IMR-90 (cell line): ENCODE measurements at regions not wholly inside any gene's neighbourhood (a gene's known extent, or its start where the extent isn't known, plus 50 kb on each side); places are given as distances from the start of the nearest gene placed in this dataset.

ENCODE experiments used
- ATAC-seq: fragments of 200-7000 bp; cut with Tn5 transposase; 2 replicates; pipeline ENCODE4 v1.9.1; 2020; ENCODE audit warnings: low read depth, mild to moderate bottlenecking, moderate library complexity
- BruUV-seq: library from RNA; stranded (reverse); fragments of 400-500 nt; replicated peaks from 2 replicates; lab custom pipeline; 2021; lab: Mats Ljungman, UMichigan
- CTCF ChIA-PET: fragments of 300-600 bp; formaldehyde crosslinking; extraction: SDS; loops from one replicate; lab custom pipeline; 2021; ENCODE audit warnings: antibody characterized with exemption; lab: Yijun Ruan, JAX
- POLR2A ChIA-PET: fragments of 300-600 bp; sonication (Branson Sonifier 250); formaldehyde crosslinking; loops from one replicate; lab custom pipeline; 2022; ENCODE audit warnings: antibody characterized with exemption; ENCODE audit not compliant: unreplicated experiment; lab: Charles Lee
- DNase-seq: peaks from one replicate; pipeline ENCODE4 v3.0.0; 2013
- H2AFZ ChIP-seq: replicated peaks from 2 replicates; pipeline ENCODE3; 2013; ENCODE audit warnings: low read length, mild to moderate bottlenecking; ENCODE audit not compliant: poor library complexity
- H2AK5ac ChIP-seq: 2 replicates; pipeline ENCODE4 v1.6.1; 2013; ENCODE audit warnings: low read depth, low read length, inconsistent platforms
- H2AK9ac ChIP-seq: replicated peaks from 2 replicates; pipeline ENCODE3; 2013; ENCODE audit warnings: mild to moderate bottlenecking, low read depth, low read length, moderate library complexity; ENCODE audit not compliant: poor library complexity
- H2BK120ac ChIP-seq: 2 replicates; pipeline ENCODE4 v1.6.1; 2013; ENCODE audit warnings: low read depth, low read length, inconsistent platforms
- H2BK15ac ChIP-seq: 3 replicates; pipeline ENCODE4 v1.6.1; 2013; ENCODE audit warnings: low read depth, low read length, inconsistent platforms
- H2BK20ac ChIP-seq: 2 replicates; pipeline ENCODE4 v1.6.1; 2013; ENCODE audit warnings: low read depth, mild to moderate bottlenecking, inconsistent platforms, low read length, moderate library complexity
- H2BK5ac ChIP-seq: 2 replicates; pipeline ENCODE4 v1.6.1; 2013; ENCODE audit warnings: mild to moderate bottlenecking, low read depth, low read length, inconsistent platforms; ENCODE audit not compliant: poor library complexity, severe bottlenecking
- H3K14ac ChIP-seq: replicated peaks from 2 replicates; pipeline ENCODE4 v1.6.1; 2013; ENCODE audit warnings: low read depth, low read length, inconsistent platforms
- H3K18ac ChIP-seq: 2 replicates; pipeline ENCODE4 v1.6.1; 2013; ENCODE audit warnings: low read depth, low read length, control low read depth
- H3K23ac ChIP-seq: 2 replicates; pipeline ENCODE4 v1.6.1; 2013; ENCODE audit warnings: low read depth, low read length, inconsistent platforms
- H3K27ac ChIP-seq: 2 replicates; pipeline ENCODE4 v1.5.1; 2013; ENCODE audit warnings: mild to moderate bottlenecking, control low read depth, low read length; ENCODE audit not compliant: insufficient read depth
- H3K27me3 ChIP-seq: 2 replicates; pipeline ENCODE4 v1.6.1; 2013; ENCODE audit warnings: low read length; ENCODE audit not compliant: control insufficient read depth, insufficient read depth
- H3K36me3 ChIP-seq: 2 replicates; pipeline ENCODE4 v1.6.1; 2013; ENCODE audit warnings: low read length, mixed read lengths; ENCODE audit not compliant: control insufficient read depth, insufficient read depth
- H3K4ac ChIP-seq: 2 replicates; pipeline ENCODE4 v1.6.1; 2013; ENCODE audit warnings: low read depth, low read length, inconsistent platforms
- H3K4me1 ChIP-seq: 2 replicates; pipeline ENCODE4 v1.6.1; 2013; ENCODE audit warnings: low read length, mixed read lengths; ENCODE audit not compliant: control insufficient read depth, insufficient read depth
- H3K4me2 ChIP-seq: 2 replicates; pipeline ENCODE4 v1.6.1; 2013; ENCODE audit warnings: low read depth, mild to moderate bottlenecking, control low read depth, low read length, moderate library complexity
- H3K4me3 ChIP-seq: 2 replicates; pipeline ENCODE4 v1.5.1; 2013; ENCODE audit warnings: low read depth, mild to moderate bottlenecking, control low read depth, low read length, moderate library complexity; ENCODE audit not compliant: insufficient read depth
- H3K56ac ChIP-seq: 2 replicates; pipeline ENCODE4 v1.6.1; 2013; ENCODE audit warnings: low read length, inconsistent platforms; ENCODE audit not compliant: insufficient read depth; ENCODE audit errors: extremely low read depth
- H3K79me1 ChIP-seq, 2 experiments: 2 replicates each; pipeline ENCODE4 v1.6.1; 2013; ENCODE audit warnings: low read length in 2 of 2, inconsistent platforms in 1 of 2, low read depth in 1 of 2
- H3K9ac ChIP-seq: 2 replicates; pipeline ENCODE4 v1.6.1; 2013; ENCODE audit warnings: low read depth, low read length, control low read depth
- H3K9me1 ChIP-seq: 2 replicates; pipeline ENCODE4 v1.6.1; 2013; ENCODE audit warnings: low read length, inconsistent platforms; ENCODE audit not compliant: insufficient read depth
- H3K9me3 ChIP-seq: 2 replicates; pipeline ENCODE4 v1.6.1; 2013; ENCODE audit warnings: low read length; ENCODE audit not compliant: control insufficient read depth, insufficient read depth
- H4K20me1 ChIP-seq: 2 replicates; pipeline ENCODE4 v1.6.1; 2013; ENCODE audit warnings: low read length, inconsistent platforms; ENCODE audit not compliant: insufficient read depth
- H4K5ac ChIP-seq: 2 replicates; pipeline ENCODE4 v1.6.1; 2013; ENCODE audit warnings: mild to moderate bottlenecking, low read depth, low read length, control low read depth
- H4K8ac ChIP-seq, 2 experiments: 2 replicates each; pipeline ENCODE4 v1.6.1; 2013; ENCODE audit warnings: low read depth in 2 of 2, low read length in 2 of 2, control low read depth in 1 of 2, inconsistent platforms in 1 of 2
- H4K91ac ChIP-seq: 2 replicates; pipeline ENCODE4 v1.6.1; 2013; ENCODE audit warnings: low read depth, low read length, inconsistent platforms; ENCODE audit not compliant: insufficient read depth
- BHLHE40 ChIP-seq: fragments of 150-350 bp; IDR thresholded peaks from 2 replicates; pipeline ENCODE4 v1.6.1; 2016; ENCODE audit warnings: mild to moderate bottlenecking, low read depth, low read length
- CEBPB ChIP-seq: IDR thresholded peaks from 2 replicates; pipeline ENCODE4 v1.6.1; 2012; ENCODE audit warnings: low read depth, low read length, improper control_type of control experiment
- CHD1 ChIP-seq: IDR thresholded peaks from 2 replicates; pipeline ENCODE4 v1.6.1; 2012; ENCODE audit warnings: low read depth, low read length, improper control_type of control experiment
- ELK1 ChIP-seq: fragments of 150-350 bp; IDR thresholded peaks from 2 replicates; pipeline ENCODE4 v1.6.1; 2016; ENCODE audit warnings: low read depth, mild to moderate bottlenecking, low read length, moderate library complexity, borderline replicate concordance
- FOS ChIP-seq: fragments of 150-350 bp; IDR thresholded peaks from 2 replicates; pipeline ENCODE4 v1.6.1; 2016; ENCODE audit warnings: low read depth, low read length
- MAFK ChIP-seq: IDR thresholded peaks from 2 replicates; pipeline ENCODE4 v1.6.1; 2012; ENCODE audit warnings: low read depth, low read length, improper control_type of control experiment
- MAZ ChIP-seq: IDR thresholded peaks from 2 replicates; pipeline ENCODE4 v1.6.1; 2012; ENCODE audit warnings: low read depth, mild to moderate bottlenecking, low read length, improper control_type of control experiment, moderate library complexity, borderline replicate concordance
- MXI1 ChIP-seq: IDR thresholded peaks from 2 replicates; pipeline ENCODE4 v1.6.1; 2012; ENCODE audit warnings: low read depth, mild to moderate bottlenecking, low read length, moderate library complexity, borderline replicate concordance
- POLR2A ChIP-seq: IDR thresholded peaks from 2 replicates; pipeline ENCODE4 v1.6.1; 2012; ENCODE audit warnings: mild to moderate bottlenecking, low read depth, low read length
- RAD21 ChIP-seq: IDR thresholded peaks from 2 replicates; pipeline ENCODE4 v1.6.1; 2012; ENCODE audit warnings: low read length, improper control_type of control experiment
- RCOR1 ChIP-seq: IDR thresholded peaks from 2 replicates; pipeline ENCODE4 v1.6.1; 2012; ENCODE audit warnings: mild to moderate bottlenecking, low read length, improper control_type of control experiment; ENCODE audit not compliant: insufficient replicate concordance
- RFX5 ChIP-seq: IDR thresholded peaks from 2 replicates; pipeline ENCODE4 v1.8.0; 2012; ENCODE audit warnings: low read depth, mild to moderate bottlenecking, low read length, moderate library complexity
- SMC3 ChIP-seq: fragments of 150-350 bp; IDR thresholded peaks from 2 replicates; pipeline ENCODE4 v1.6.1; 2016; ENCODE audit warnings: low read depth, mild to moderate bottlenecking, antibody characterized with exemption, low read length, moderate library complexity
- WGBS, 2 experiments: methylation state at CpG; one replicate each; pipeline versions ENCODE4 v1.1.5 to v1.1.7; 2013; ENCODE audit warnings: missing lambda C conversion rate in 2 of 2; ENCODE audit not compliant: insufficient read length in 1 of 2; ENCODE audit errors: extremely low coverage in 2 of 2; 5-methylcytosine and 5-hydroxymethylcytosine counted together
- dilution Hi-C: fragments of 300-500 bp; cut with HindIII; formaldehyde crosslinking; loops from one replicate; pipeline ENCODE4 v1.14.3; 2018; ENCODE audit warnings: low sequenced_read_pairs; ENCODE audit not compliant: unreplicated experiment
- in situ Hi-C: fragments of 300-500 bp; cut with MboI; formaldehyde crosslinking; loops from 3 replicates; pipeline ENCODE4 v1.14.3; 2019; ENCODE audit warnings: low sequenced_read_pairs, inconsistent platforms, mixed read lengths
- intact Hi-C: fragments of 100-400 bp; cut with micrococcal nuclease; formaldehyde crosslinking; loops from 2 replicates; pipeline ENCODE4 v1.10.0; 2022
- TF ChIP-seq, protein P1 (sequence below): fragments of 150-350 bp; IDR thresholded peaks from 2 replicates; pipeline ENCODE4 v1.6.1; 2017; ENCODE audit warnings: mild to moderate bottlenecking, antibody characterized with exemption, low read length, low read depth
- TF ChIP-seq, protein P2 (sequence below): conservative IDR thresholded peaks from 2 replicates; pipeline ENCODE4 v1.5.1; 2012; ENCODE audit warnings: mild to moderate bottlenecking, low read depth, low read length, improper control_type of control experiment

- no peaks in the 10 kb centered on the region for H4K20me1 ChIP-seq
- H2BK15ac ChIP-seq: no peak overlapping the region
- H3K36me3 ChIP-seq: no peaks in the 10 kb centered on the region
- H2AK9ac ChIP-seq: no peak overlapping the region
- no peak overlapping the region for H4K91ac ChIP-seq
- intact Hi-C loops (no loop called here), dilution Hi-C loops (no loop called here), in situ Hi-C loops (no loop called here)
- CTCF ChIA-PET: no interaction called here
- no peaks in the 10 kb centered on the region for H3K4me1 ChIP-seq
- H4K8ac ChIP-seq: no peak overlapping the region
- DNase-seq (no peak), ATAC-seq (no peak)
- H3K56ac ChIP-seq: no peak overlapping the region
- H4K5ac ChIP-seq: no peak overlapping the region
- H2BK120ac ChIP-seq: no peak overlapping the region
- H3K4ac ChIP-seq: no peak overlapping the region
- no peak overlapping the region for H3K9ac ChIP-seq
- POLR2A ChIA-PET: no interaction called here
- no peaks in the 10 kb centered on the region; the same call in 1 of the 2 replicates for H3K9me3 ChIP-seq
- H3K4me2 ChIP-seq: no peak overlapping the region
- H3K23ac ChIP-seq: no peak overlapping the region
- no peak overlapping the region for H2BK5ac ChIP-seq
- H3K79me1 ChIP-seq: no peaks in the 10 kb centered on the region
- H3K9me1 ChIP-seq: no peaks in the 10 kb centered on the region
- no peak overlapping the region for H3K18ac ChIP-seq
- BruUV-seq: no TSS peak
- TF ChIP-seq MAZ (no peak), BHLHE40 (no peak), RCOR1 (no peak), MXI1 (no peak), SMC3 (no peak), POLR2A (no peak), CEBPB (no peak), CHD1 (no peak), ELK1 (no peak), MAFK (no peak), RAD21 (no peak), FOS (no peak), RFX5 (no peak)
- TF ChIP-seq, protein P1, sequence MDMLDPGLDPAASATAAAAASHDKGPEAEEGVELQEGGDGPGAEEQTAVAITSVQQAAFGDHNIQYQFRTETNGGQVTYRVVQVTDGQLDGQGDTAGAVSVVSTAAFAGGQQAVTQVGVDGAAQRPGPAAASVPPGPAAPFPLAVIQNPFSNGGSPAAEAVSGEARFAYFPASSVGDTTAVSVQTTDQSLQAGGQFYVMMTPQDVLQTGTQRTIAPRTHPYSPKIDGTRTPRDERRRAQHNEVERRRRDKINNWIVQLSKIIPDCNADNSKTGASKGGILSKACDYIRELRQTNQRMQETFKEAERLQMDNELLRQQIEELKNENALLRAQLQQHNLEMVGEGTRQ: no peak
- TF ChIP-seq, protein P2, sequence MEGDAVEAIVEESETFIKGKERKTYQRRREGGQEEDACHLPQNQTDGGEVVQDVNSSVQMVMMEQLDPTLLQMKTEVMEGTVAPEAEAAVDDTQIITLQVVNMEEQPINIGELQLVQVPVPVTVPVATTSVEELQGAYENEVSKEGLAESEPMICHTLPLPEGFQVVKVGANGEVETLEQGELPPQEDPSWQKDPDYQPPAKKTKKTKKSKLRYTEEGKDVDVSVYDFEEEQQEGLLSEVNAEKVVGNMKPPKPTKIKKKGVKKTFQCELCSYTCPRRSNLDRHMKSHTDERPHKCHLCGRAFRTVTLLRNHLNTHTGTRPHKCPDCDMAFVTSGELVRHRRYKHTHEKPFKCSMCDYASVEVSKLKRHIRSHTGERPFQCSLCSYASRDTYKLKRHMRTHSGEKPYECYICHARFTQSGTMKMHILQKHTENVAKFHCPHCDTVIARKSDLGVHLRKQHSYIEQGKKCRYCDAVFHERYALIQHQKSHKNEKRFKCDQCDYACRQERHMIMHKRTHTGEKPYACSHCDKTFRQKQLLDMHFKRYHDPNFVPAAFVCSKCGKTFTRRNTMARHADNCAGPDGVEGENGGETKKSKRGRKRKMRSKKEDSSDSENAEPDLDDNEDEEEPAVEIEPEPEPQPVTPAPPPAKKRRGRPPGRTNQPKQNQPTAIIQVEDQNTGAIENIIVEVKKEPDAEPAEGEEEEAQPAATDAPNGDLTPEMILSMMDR: no peak
- no peak overlapping the region for H2AFZ ChIP-seq
- no peaks in the 10 kb centered on the region for H3K27me3 ChIP-seq
- no peak overlapping the region for H3K27ac ChIP-seq
- H3K14ac ChIP-seq: no peak overlapping the region
- H2AK5ac ChIP-seq: no peak overlapping the region
- WGBS, 2 experiments: no CpG with 5 or more reads among the region's 4 CpGs
- H2BK20ac ChIP-seq: no peak overlapping the region
- H3K4me3 ChIP-seq: no peak overlapping the region
Observed at GRCh38 chr18:42689310-42689709, 426.2 kb downstream of the RIT2 start.
